ENCODE measurements at regions not wholly inside any gene's neighbourhood (a gene's known extent, or its start where the extent isn't known, plus 50 kb on each side); places are given as distances from the start of the nearest gene placed in this dataset.

GRCh38 chr4:27720010-27720766, 859.5 kb downstream of the STIM2 start:
- TF ChIP-seq CTCF (IDR thresholded peaks at IDR 0.05; ENCODE audit: insufficient read depth, low read depth, low read length) (no peak), EZH2 (IDR thresholded peaks at IDR 0.05; ENCODE audit: insufficient read depth, low read length) (no peak)

Measured in astrocyte (in vitro differentiated cells and primary cell).